CD4-positive, alpha-beta memory T cell (primary cell): ENCODE measurements at regions not wholly inside any gene's neighbourhood (a gene's known extent, or its start where the extent isn't known, plus 50 kb on each side); places are given as distances from the start of the nearest gene placed in this dataset.

Experiments used
- CTCF ChIA-PET: fragments of 350-600 bp; sonication (Branson Sonifier 250); formaldehyde crosslinking; loops from one replicate; lab custom pipeline; 2021; ENCODE audit warnings: inconsistent platforms; ENCODE audit not compliant: partially characterized antibody; lab: Charles Lee
- POLR2A ChIA-PET: fragments of 350-600 bp; sonication (Branson Sonifier 250); formaldehyde crosslinking; loops from one replicate; lab custom pipeline; 2021; ENCODE audit not compliant: partially characterized antibody; lab: Charles Lee
- DNase-seq, 5 donors: peaks; one replicate each; pipeline versions ENCODE4 v3.0.0 to v3.0.0-alpha.2; 2020 to 2022; ENCODE audit warnings: mixed read lengths in 1 of 5
- H3K27ac ChIP-seq: one replicate; pipeline ENCODE4 v1.7.0; 2013; ENCODE audit warnings: low read depth, low read length
- H3K27me3 ChIP-seq: 2 replicates; pipeline ENCODE4 v1.7.0; 2013; ENCODE audit warnings: mild to moderate bottlenecking, low read length, moderate library complexity; ENCODE audit not compliant: insufficient read depth
- H3K36me3 ChIP-seq: 2 replicates; pipeline ENCODE4 v1.7.0; 2013; ENCODE audit warnings: mild to moderate bottlenecking, low read length, moderate library complexity; ENCODE audit not compliant: insufficient read depth
- H3K4me1 ChIP-seq: 2 replicates; pipeline ENCODE4 v1.7.0; 2013; ENCODE audit warnings: mild to moderate bottlenecking, low read length, moderate library complexity; ENCODE audit not compliant: insufficient read depth
- H3K4me3 ChIP-seq, 2 donors: one replicate each; pipeline ENCODE4 v1.7.0; 2013; ENCODE audit warnings: low read length in 2 of 2, mild to moderate bottlenecking in 1 of 2
- H3K9me3 ChIP-seq, 2 donors: one replicate each; pipeline ENCODE4 v1.7.0; 2013; ENCODE audit warnings: low read length in 2 of 2, control low read depth in 1 of 2; ENCODE audit not compliant: control insufficient read depth in 1 of 2
- H3K27ac Mint-ChIP-seq, 7 donors: one replicate each; pipeline ENCODE4 v1.8.0; 2020 to 2021; ENCODE audit warnings: mixed read lengths in 7 of 7, mild to moderate bottlenecking in 6 of 7, inconsistent platforms in 3 of 7, moderate library complexity in 3 of 7
- H3K27me3 Mint-ChIP-seq, 2 donors: one replicate each; pipeline ENCODE4 v1.8.0; 2020 to 2021; ENCODE audit warnings: mixed read lengths in 2 of 2
- H3K36me3 Mint-ChIP-seq, 2 donors: one replicate each; pipeline ENCODE4 v1.8.0; 2020 to 2021; ENCODE audit warnings: mixed read lengths in 2 of 2, inconsistent platforms in 1 of 2, mild to moderate bottlenecking in 1 of 2
- H3K4me1 Mint-ChIP-seq, 4 donors: one replicate each; pipeline ENCODE4 v1.8.0; 2020 to 2021; ENCODE audit warnings: mixed read lengths in 4 of 4, mild to moderate bottlenecking in 1 of 4
- H3K4me3 Mint-ChIP-seq, 8 donors: one replicate each; pipeline ENCODE4 v1.8.0; 2020 to 2021; ENCODE audit warnings: mixed read lengths in 8 of 8, mild to moderate bottlenecking in 7 of 8, moderate library complexity in 6 of 8, inconsistent platforms in 3 of 8
- H3K9me3 Mint-ChIP-seq, 8 donors: one replicate each; pipeline ENCODE4 v1.8.0; 2020 to 2021; ENCODE audit warnings: mixed read lengths in 8 of 8, mild to moderate bottlenecking in 5 of 8, inconsistent platforms in 3 of 8, moderate library complexity in 1 of 8
- intact Hi-C: fragments of 100-400 bp; cut with micrococcal nuclease; formaldehyde crosslinking; loops from one replicate; pipeline ENCODE4 v1.15.1; 2023

GRCh38 chr10:9091530-9092093 is 1037.1 kb downstream of the GATA3 start:
- intact Hi-C loops = loop anchor here (10.0 kb wide), 1 partner anchor 113 kb away; no protein-coding TSS in a partner anchor
- peak overlapping the region in 4 of 8 donors; percentile 1 to 42 (median 24) for H3K4me3 Mint-ChIP-seq
- Histone ChIP-seq H3K27me3 (no peaks in the 10 kb centered on the region), H3K36me3 (no peaks in the 10 kb centered on the region), H3K4me3 (no peak overlapping the region), H3K27ac (no peak overlapping the region), H3K9me3 (no peaks in the 10 kb centered on the region), H3K4me1 (peaks cover 16% of the 10 kb centered on the region)
- H3K36me3 Mint-ChIP-seq = no peaks in the 10 kb centered on the region
- ChIA-PET CTCF (no interaction called here), POLR2A (no interaction called here)
- H3K27me3 Mint-ChIP-seq = peaks cover 0 to 2% of the 10 kb centered on the region in 2 donors
- peak overlapping the region in 5 of 7 donors; percentile 1 to 75 (median 38) for H3K27ac Mint-ChIP-seq
- peaks cover 13 to 20% (median 15%) of the 10 kb centered on the region in 4 donors for H3K4me1 Mint-ChIP-seq
- DNase-seq = peak in 1 of 5 donors; percentile 14
- peaks cover 0 to 5% (median under 1%) of the 10 kb centered on the region in 8 donors for H3K9me3 Mint-ChIP-seq

- Histone ChIP-seq H3K4me3 (no peak overlapping the region), H3K27me3 (no peaks in the 10 kb centered on the region), H3K4me1 (peaks cover 33% of the 10 kb centered on the region), H3K27ac (no peak overlapping the region), H3K9me3 (no peaks in the 10 kb centered on the region), H3K36me3 (no peaks in the 10 kb centered on the region)
- Mint-ChIP-seq H3K27ac (peak overlapping the region; percentile 88 to 98 (median 95)), H3K4me1 (peaks cover 21 to 35% (median 29%) of the 10 kb centered on the region in 4 donors), H3K27me3 (peaks cover 0 to 2% of the 10 kb centered on the region in 2 donors), H3K36me3 (no peaks in the 10 kb centered on the region), H3K4me3 (peak overlapping the region; percentile 29 to 88 (median 72)), H3K9me3 (peaks cover 0 to 5% (median under 1%) of the 10 kb centered on the region in 8 donors)
- peak; percentile 70 to 81 (median 75) for DNase-seq
- ChIA-PET POLR2A (interaction anchor here (0.7 to 2.0 kb wide), 15 partner anchors 12 to 1278 kb away, joined by 3 to 12 read pairs (median 4); partner anchors contain the start of genes GATA3 and TAF3), CTCF (interaction anchor here (1.1 to 1.5 kb wide), 5 partner anchors 14 to 112 kb away, joined by 3 to 7 read pairs (median 4); no protein-coding TSS in a partner anchor)
- intact Hi-C loops = loop anchor here (2.0 to 10.0 kb wide), 4 partner anchors 34 to 1039 kb away; no protein-coding TSS in a partner anchor
Observed at GRCh38 chr10:9096288-9096687, 1041.8 kb downstream of the GATA3 start.

- Histone ChIP-seq H3K36me3 (no peaks in the 10 kb centered on the region), H3K4me1 (peaks cover 33% of the 10 kb centered on the region), H3K4me3 (no peak overlapping the region), H3K27me3 (no peaks in the 10 kb centered on the region), H3K9me3 (no peaks in the 10 kb centered on the region), H3K27ac (no peak overlapping the region)
- H3K27ac Mint-ChIP-seq = peak overlapping the region; percentile 77 to 95 (median 88)
- peaks cover 17 to 30% (median 25%) of the 10 kb centered on the region in 4 donors for H3K4me1 Mint-ChIP-seq
- peak in 4 of 5 donors; percentile 71 to 82 (median 77) for DNase-seq
- CTCF ChIA-PET = no interaction called here
- intact Hi-C loops = loop anchor here (2.0 to 10.0 kb wide), 4 partner anchors 35 to 1041 kb away; no protein-coding TSS in a partner anchor
- H3K27me3 Mint-ChIP-seq = peaks cover 0 to 2% of the 10 kb centered on the region in 2 donors
- H3K4me3 Mint-ChIP-seq = peak overlapping the region in 6 of 8 donors; percentile 12 to 67 (median 47)
- POLR2A ChIA-PET = interaction anchor here (0.6 to 2.0 kb wide), 10 partner anchors 36 to 1279 kb away, joined by 3 to 12 read pairs (median 4); partner anchors contain the start of gene TAF3
- H3K36me3 Mint-ChIP-seq = no peaks in the 10 kb centered on the region
- H3K9me3 Mint-ChIP-seq = peaks cover 0 to 5% (median under 1%) of the 10 kb centered on the region in 8 donors
Observed at GRCh38 chr10:9097206-9097990, 1042.9 kb downstream of the GATA3 start.

GRCh38 chr10:9097991-9098306 is 1043.5 kb downstream of the GATA3 start:
- CTCF ChIA-PET = no interaction called here
- POLR2A ChIA-PET = interaction anchor here (0.6 to 1.4 kb wide), 3 partner anchors 88 to 1038 kb away, joined by 3 to 6 read pairs (median 4); no protein-coding TSS in a partner anchor
- H3K36me3 ChIP-seq = no peaks in the 10 kb centered on the region
- H3K27me3 Mint-ChIP-seq = no peaks in the 10 kb centered on the region
- H3K27ac ChIP-seq = no peak overlapping the region
- no peaks in the 10 kb centered on the region for H3K9me3 ChIP-seq
- DNase-seq = no peak
- H3K4me3 Mint-ChIP-seq = peak overlapping the region in 3 of 8 donors; percentile 43 to 67 (median 51)
- H3K4me3 ChIP-seq = no peak overlapping the region
- H3K4me1 Mint-ChIP-seq = peaks cover 17 to 30% (median 24%) of the 10 kb centered on the region in 4 donors
- peak overlapping the region; percentile 77 to 95 (median 88) for H3K27ac Mint-ChIP-seq
- peaks cover 0 to 5% (median under 1%) of the 10 kb centered on the region in 8 donors for H3K9me3 Mint-ChIP-seq
- H3K4me1 ChIP-seq = peaks cover 33% of the 10 kb centered on the region
- intact Hi-C loops = loop anchor here (2.0 to 10.0 kb wide), 4 partner anchors 36 to 1041 kb away; no protein-coding TSS in a partner anchor
- no peaks in the 10 kb centered on the region for H3K27me3 ChIP-seq
- no peaks in the 10 kb centered on the region for H3K36me3 Mint-ChIP-seq

- Histone ChIP-seq H3K9me3 (no peaks in the 10 kb centered on the region), H3K36me3 (no peaks in the 10 kb centered on the region), H3K4me1 (peaks cover 13% of the 10 kb centered on the region), H3K27ac (no peak overlapping the region), H3K27me3 (no peaks in the 10 kb centered on the region), H3K4me3 (no peak overlapping the region)
- DNase-seq = no peak
- Mint-ChIP-seq H3K9me3 (no peaks in the 10 kb centered on the region), H3K27ac (no peak overlapping the region), H3K36me3 (no peaks in the 10 kb centered on the region), H3K4me3 (no peak overlapping the region), H3K27me3 (no peaks in the 10 kb centered on the region), H3K4me1 (peaks cover 8 to 16% (median 12%) of the 10 kb centered on the region in 4 donors)
- intact Hi-C loops = no loop called here
- ChIA-PET POLR2A (no interaction called here), CTCF (no interaction called here)
Observed at GRCh38 chr10:9102026-9102425, 1047.5 kb downstream of the GATA3 start.

GRCh38 chr10:9103301-9103700 is 1048.8 kb downstream of the GATA3 start:
- CTCF ChIA-PET = no interaction called here
- peaks cover 1 to 13% (median 5%) of the 10 kb centered on the region in 4 donors for H3K4me1 Mint-ChIP-seq
- H3K4me3 Mint-ChIP-seq = no peak overlapping the region
- Histone ChIP-seq H3K4me3 (no peak overlapping the region), H3K27me3 (no peaks in the 10 kb centered on the region), H3K9me3 (no peaks in the 10 kb centered on the region), H3K36me3 (no peaks in the 10 kb centered on the region), H3K27ac (no peak overlapping the region), H3K4me1 (peaks cover 1% of the 10 kb centered on the region)
- no peaks in the 10 kb centered on the region for H3K9me3 Mint-ChIP-seq
- H3K27ac Mint-ChIP-seq = no peak overlapping the region
- no peaks in the 10 kb centered on the region for H3K27me3 Mint-ChIP-seq
- DNase-seq = no peak
- POLR2A ChIA-PET = no interaction called here
- no peaks in the 10 kb centered on the region for H3K36me3 Mint-ChIP-seq
- intact Hi-C loops = no loop called here

- POLR2A ChIA-PET = no interaction called here
- H3K9me3 Mint-ChIP-seq = no peaks in the 10 kb centered on the region
Observed at GRCh38 chr10:9111976-9112375, 1057.5 kb downstream of the GATA3 start.

More at GRCh38 chr10:9111976-9112375, 1057.5 kb downstream of the GATA3 start:
- intact Hi-C loops = no loop called here
- Histone ChIP-seq H3K9me3 (no peaks in the 10 kb centered on the region), H3K4me1 (no peaks in the 10 kb centered on the region), H3K4me3 (no peak overlapping the region), H3K36me3 (no peaks in the 10 kb centered on the region), H3K27me3 (no peaks in the 10 kb centered on the region), H3K27ac (no peak overlapping the region)
- CTCF ChIA-PET = no interaction called here
- Mint-ChIP-seq H3K27ac (no peak overlapping the region), H3K27me3 (no peaks in the 10 kb centered on the region), H3K4me1 (peaks cover 0 to 5% (median 0%) of the 10 kb centered on the region in 4 donors), H3K4me3 (no peak overlapping the region), H3K36me3 (no peaks in the 10 kb centered on the region)
- DNase-seq = no peak
